Neural cell (in vitro differentiated cells): ENCODE measurements at regions not wholly inside any gene's neighbourhood (a gene's known extent, or its start where the extent isn't known, plus 50 kb on each side); places are given as distances from the start of the nearest gene placed in this dataset.

Experiments used
- H2AFZ ChIP-seq: fragments of 200-600, 300-800 bp; sonication (generic), shearing (Covaris generic); 2 replicates; pipeline ENCODE4 v1.6.0; 2014; ENCODE audit warnings: low read depth, mild to moderate bottlenecking, antibody characterized with exemption, low read length, moderate library complexity
- H3F3A ChIP-seq: fragments of 200-600 bp; shearing (Covaris generic); 2 replicates; pipeline ENCODE4 v1.6.1; 2016; ENCODE audit warnings: mild to moderate bottlenecking, moderate library complexity, mixed read lengths, antibody characterized with exemption, low read length; ENCODE audit not compliant: insufficient read depth, poor library complexity, severe bottlenecking
- H3K27ac ChIP-seq: fragments of 200-600, 300-800 bp; sonication (generic), shearing (Covaris generic); 2 replicates; pipeline ENCODE4 v1.5.1; 2014; ENCODE audit warnings: mild to moderate bottlenecking, low read length, moderate library complexity
- H3K27me3 ChIP-seq: fragments of 300-800, 200-600 bp; sonication (generic), shearing (Covaris generic); 2 replicates; pipeline ENCODE4 v1.6.0; 2014; ENCODE audit warnings: mild to moderate bottlenecking, low read depth, low read length, moderate library complexity; ENCODE audit not compliant: insufficient read depth
- H3K36me3 ChIP-seq: fragments of 300-800, 200-600 bp; sonication (generic), shearing (Covaris generic); 2 replicates; pipeline ENCODE4 v1.5.1; 2014; ENCODE audit warnings: mild to moderate bottlenecking, antibody characterized with exemption, low read length, moderate library complexity; ENCODE audit not compliant: insufficient read depth
- H3K4me2 ChIP-seq: fragments of 300-800, 200-600 bp; sonication (generic), shearing (Covaris generic); 2 replicates; pipeline ENCODE4 v1.6.0; 2014; ENCODE audit warnings: mild to moderate bottlenecking, low read length
- H3K4me3 ChIP-seq: fragments of 300-800, 200-600 bp; sonication (generic), shearing (Covaris generic); 2 replicates; pipeline ENCODE4 v1.5.1; 2014; ENCODE audit warnings: mild to moderate bottlenecking, low read length, moderate library complexity
- H3K79me2 ChIP-seq: fragments of 200-600 bp; shearing (Covaris generic); replicated peaks from 2 replicates; pipeline ENCODE4 v1.6.0; 2014; ENCODE audit warnings: mild to moderate bottlenecking, low read length, moderate library complexity; ENCODE audit not compliant: insufficient read depth
- H3K9ac ChIP-seq: fragments of 300-800, 200-600 bp; sonication (generic), shearing (Covaris generic); 2 replicates; pipeline ENCODE4 v1.6.1; 2016; ENCODE audit warnings: mild to moderate bottlenecking, low read length, mixed read lengths
- H3K9me2 ChIP-seq: fragments of 200-600 bp; shearing (Covaris generic); 2 replicates; pipeline ENCODE4 v1.6.1; 2016; ENCODE audit warnings: mild to moderate bottlenecking, low read length, mixed read lengths; ENCODE audit not compliant: insufficient read depth
- H3K9me3 ChIP-seq: fragments of 200-600, 300-800 bp; sonication (generic), shearing (Covaris generic); 2 replicates; pipeline ENCODE4 v1.6.1; 2016; ENCODE audit warnings: mild to moderate bottlenecking, mixed run types, low read length, moderate library complexity, mixed read lengths
- H4K20me1 ChIP-seq: fragments of 200-600 bp; shearing (Covaris generic); 2 replicates; pipeline ENCODE4 v1.6.1; 2016; ENCODE audit warnings: mild to moderate bottlenecking, mixed run types; ENCODE audit not compliant: insufficient read depth
- EP300 ChIP-seq: fragments of 450-650 bp; conservative IDR thresholded peaks from 2 replicates; pipeline ENCODE4 v1.6.1; 2014; ENCODE audit warnings: antibody characterized with exemption, mild to moderate bottlenecking, moderate library complexity; ENCODE audit not compliant: poor library complexity, severe bottlenecking
- EZH2 ChIP-seq: fragments of 200-600, 300-800 bp; shearing (Covaris generic), sonication (generic); IDR thresholded peaks from 2 replicates; pipeline ENCODE4 v1.6.1; 2014; ENCODE audit warnings: antibody characterized with exemption, low read length, borderline replicate concordance, mild to moderate bottlenecking; ENCODE audit not compliant: insufficient read depth, poor library complexity, severe bottlenecking
- MXI1 ChIP-seq: fragments of 450-650 bp; conservative IDR thresholded peaks from 2 replicates; pipeline ENCODE4 v1.6.1; 2014; ENCODE audit warnings: antibody characterized with exemption, mild to moderate bottlenecking; ENCODE audit not compliant: poor library complexity, severe bottlenecking
- POLR2AphosphoS5 ChIP-seq: IDR thresholded peaks from 2 replicates; pipeline ENCODE4 v1.6.1; 2012
- RAD21 ChIP-seq: fragments of 450-650 bp; conservative IDR thresholded peaks from 2 replicates; pipeline ENCODE4 v1.6.1; 2014; ENCODE audit warnings: antibody characterized with exemption, mild to moderate bottlenecking, moderate library complexity
- SMC3 ChIP-seq: fragments of 450-650 bp; conservative IDR thresholded peaks from 2 replicates; pipeline ENCODE4 v1.6.1; 2014; ENCODE audit warnings: antibody characterized with exemption, mild to moderate bottlenecking, moderate library complexity; ENCODE audit not compliant: poor library complexity
- TAF1 ChIP-seq: IDR thresholded peaks from 2 replicates; pipeline ENCODE4 v1.6.1; 2012; ENCODE audit warnings: low read depth
- TF ChIP-seq, protein P1 (sequence below): IDR thresholded peaks from 2 replicates; pipeline ENCODE4 v1.6.1; 2012; ENCODE audit warnings: borderline replicate concordance
- TF ChIP-seq, protein P2 (sequence below): fragments of 450-650 bp; IDR thresholded peaks from 2 replicates; pipeline ENCODE4 v1.5.1; 2014; ENCODE audit warnings: antibody characterized with exemption, mild to moderate bottlenecking, moderate library complexity; ENCODE audit not compliant: poor library complexity, severe bottlenecking

DNA sequence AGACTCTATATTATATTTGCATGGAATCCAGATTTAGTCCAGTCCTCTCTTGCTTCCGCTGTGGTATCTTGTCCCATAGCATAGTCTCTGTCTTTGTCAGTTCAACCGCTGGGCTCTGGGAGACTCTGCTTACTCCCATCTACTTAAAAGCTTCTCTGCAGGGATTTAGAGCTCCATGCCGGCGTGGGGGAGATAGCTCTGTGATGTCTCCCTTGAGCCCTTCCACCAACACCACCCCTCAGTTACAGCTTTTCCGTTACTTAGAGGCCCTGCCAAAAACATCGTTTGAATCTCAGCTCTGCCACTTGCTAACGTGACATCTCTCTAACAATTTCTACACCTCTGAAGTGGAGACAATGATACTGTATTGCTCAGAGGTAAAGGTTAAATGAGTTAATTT lies 306.1 kb upstream of the ZNF608 start:
- Histone ChIP-seq H2AFZ (no peak overlapping the region), H3K79me2 (no peaks in the 10 kb centered on the region), H3K36me3 (no peaks in the 10 kb centered on the region), H3K9ac (no peak overlapping the region), H3F3A (no peaks in the 10 kb centered on the region), H3K9me2 (no peaks in the 10 kb centered on the region), H3K4me2 (no peak overlapping the region), H4K20me1 (no peaks in the 10 kb centered on the region), H3K9me3 (no peaks in the 10 kb centered on the region), H3K27me3 (no peaks in the 10 kb centered on the region), H3K4me3 (no peak overlapping the region), H3K27ac (no peak overlapping the region)
- no peak for TF ChIP-seq TAF1
- TF ChIP-seq POLR2AphosphoS5 = no peak

DNA sequence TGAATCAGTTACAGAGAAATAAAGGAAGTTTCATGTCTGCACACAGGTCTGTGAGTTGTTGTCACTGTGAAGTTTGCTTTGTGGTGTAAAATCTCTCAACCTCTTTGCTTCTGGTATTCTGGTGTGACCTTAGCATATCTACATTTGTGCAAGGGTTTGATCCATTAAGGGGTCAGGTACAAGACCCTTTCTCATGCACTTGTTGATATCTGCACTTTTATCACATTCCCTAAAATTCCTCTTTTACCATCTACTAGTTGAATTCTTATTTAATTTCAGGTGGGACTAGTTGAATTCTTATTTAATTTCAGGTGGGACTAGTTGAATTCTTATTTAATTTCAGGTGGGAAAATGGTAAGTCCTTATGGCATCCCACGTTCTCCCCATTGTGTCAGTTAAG lies 306.7 kb upstream of the ZNF608 start:
- no peak overlapping the region for H3K27ac ChIP-seq
- no peaks in the 10 kb centered on the region for H3K36me3 ChIP-seq
- no peaks in the 10 kb centered on the region for H3F3A ChIP-seq
- no peaks in the 10 kb centered on the region for H3K9me2 ChIP-seq
- H3K4me2 ChIP-seq = no peak overlapping the region
- H3K9me3 ChIP-seq = no peaks in the 10 kb centered on the region
- no peaks in the 10 kb centered on the region for H3K79me2 ChIP-seq
- no peak overlapping the region for H3K4me3 ChIP-seq
- H2AFZ ChIP-seq = no peak overlapping the region
- TF ChIP-seq EZH2 (no peak), SMC3 (no peak), POLR2AphosphoS5 (no peak), TAF1 (no peak)
- TF ChIP-seq, protein P1, sequence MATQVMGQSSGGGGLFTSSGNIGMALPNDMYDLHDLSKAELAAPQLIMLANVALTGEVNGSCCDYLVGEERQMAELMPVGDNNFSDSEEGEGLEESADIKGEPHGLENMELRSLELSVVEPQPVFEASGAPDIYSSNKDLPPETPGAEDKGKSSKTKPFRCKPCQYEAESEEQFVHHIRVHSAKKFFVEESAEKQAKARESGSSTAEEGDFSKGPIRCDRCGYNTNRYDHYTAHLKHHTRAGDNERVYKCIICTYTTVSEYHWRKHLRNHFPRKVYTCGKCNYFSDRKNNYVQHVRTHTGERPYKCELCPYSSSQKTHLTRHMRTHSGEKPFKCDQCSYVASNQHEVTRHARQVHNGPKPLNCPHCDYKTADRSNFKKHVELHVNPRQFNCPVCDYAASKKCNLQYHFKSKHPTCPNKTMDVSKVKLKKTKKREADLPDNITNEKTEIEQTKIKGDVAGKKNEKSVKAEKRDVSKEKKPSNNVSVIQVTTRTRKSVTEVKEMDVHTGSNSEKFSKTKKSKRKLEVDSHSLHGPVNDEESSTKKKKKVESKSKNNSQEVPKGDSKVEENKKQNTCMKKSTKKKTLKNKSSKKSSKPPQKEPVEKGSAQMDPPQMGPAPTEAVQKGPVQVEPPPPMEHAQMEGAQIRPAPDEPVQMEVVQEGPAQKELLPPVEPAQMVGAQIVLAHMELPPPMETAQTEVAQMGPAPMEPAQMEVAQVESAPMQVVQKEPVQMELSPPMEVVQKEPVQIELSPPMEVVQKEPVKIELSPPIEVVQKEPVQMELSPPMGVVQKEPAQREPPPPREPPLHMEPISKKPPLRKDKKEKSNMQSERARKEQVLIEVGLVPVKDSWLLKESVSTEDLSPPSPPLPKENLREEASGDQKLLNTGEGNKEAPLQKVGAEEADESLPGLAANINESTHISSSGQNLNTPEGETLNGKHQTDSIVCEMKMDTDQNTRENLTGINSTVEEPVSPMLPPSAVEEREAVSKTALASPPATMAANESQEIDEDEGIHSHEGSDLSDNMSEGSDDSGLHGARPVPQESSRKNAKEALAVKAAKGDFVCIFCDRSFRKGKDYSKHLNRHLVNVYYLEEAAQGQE = no peak
- H3K27me3 ChIP-seq = no peaks in the 10 kb centered on the region
- no peak overlapping the region for H3K9ac ChIP-seq
- no peaks in the 10 kb centered on the region for H4K20me1 ChIP-seq

DNA sequence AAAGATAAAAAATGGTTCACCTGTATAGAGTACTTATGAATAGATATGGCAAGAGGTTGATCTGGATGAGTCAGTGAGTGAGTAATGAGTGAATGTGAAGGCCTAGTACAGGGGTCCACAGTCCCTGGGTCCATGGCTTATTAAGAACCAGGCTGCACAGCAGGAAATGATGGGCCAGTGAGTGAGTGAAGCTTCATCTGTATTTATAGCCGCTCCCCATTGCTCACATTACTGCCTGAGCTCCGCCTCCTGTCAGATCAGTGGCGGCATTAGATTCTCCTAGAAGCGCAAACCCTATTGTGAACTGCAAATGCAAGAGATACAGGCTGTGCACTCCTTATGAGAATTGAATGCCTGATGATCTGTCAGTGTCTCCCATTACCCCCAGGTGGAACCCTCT lies 307.7 kb upstream of the ZNF608 start:
- Histone ChIP-seq H3K27ac (no peak overlapping the region), H3F3A (no peaks in the 10 kb centered on the region), H3K9me2 (no peaks in the 10 kb centered on the region), H3K4me2 (no peak overlapping the region), H3K9me3 (no peaks in the 10 kb centered on the region), H3K4me3 (no peak overlapping the region), H3K36me3 (no peaks in the 10 kb centered on the region), H3K79me2 (no peaks in the 10 kb centered on the region), H2AFZ (no peak overlapping the region), H4K20me1 (no peaks in the 10 kb centered on the region), H3K27me3 (no peaks in the 10 kb centered on the region), H3K9ac (no peak overlapping the region)
- peak; percentile 58 for TF ChIP-seq POLR2AphosphoS5
- peak; percentile 28 for TF ChIP-seq SMC3
- TF ChIP-seq RAD21 = peak; percentile 28
- no peak for TF ChIP-seq TAF1
- TF ChIP-seq, protein P2, sequence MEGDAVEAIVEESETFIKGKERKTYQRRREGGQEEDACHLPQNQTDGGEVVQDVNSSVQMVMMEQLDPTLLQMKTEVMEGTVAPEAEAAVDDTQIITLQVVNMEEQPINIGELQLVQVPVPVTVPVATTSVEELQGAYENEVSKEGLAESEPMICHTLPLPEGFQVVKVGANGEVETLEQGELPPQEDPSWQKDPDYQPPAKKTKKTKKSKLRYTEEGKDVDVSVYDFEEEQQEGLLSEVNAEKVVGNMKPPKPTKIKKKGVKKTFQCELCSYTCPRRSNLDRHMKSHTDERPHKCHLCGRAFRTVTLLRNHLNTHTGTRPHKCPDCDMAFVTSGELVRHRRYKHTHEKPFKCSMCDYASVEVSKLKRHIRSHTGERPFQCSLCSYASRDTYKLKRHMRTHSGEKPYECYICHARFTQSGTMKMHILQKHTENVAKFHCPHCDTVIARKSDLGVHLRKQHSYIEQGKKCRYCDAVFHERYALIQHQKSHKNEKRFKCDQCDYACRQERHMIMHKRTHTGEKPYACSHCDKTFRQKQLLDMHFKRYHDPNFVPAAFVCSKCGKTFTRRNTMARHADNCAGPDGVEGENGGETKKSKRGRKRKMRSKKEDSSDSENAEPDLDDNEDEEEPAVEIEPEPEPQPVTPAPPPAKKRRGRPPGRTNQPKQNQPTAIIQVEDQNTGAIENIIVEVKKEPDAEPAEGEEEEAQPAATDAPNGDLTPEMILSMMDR = no peak
- TF ChIP-seq, protein P1 = no peak
- TF ChIP-seq MXI1 = no peak
- no peak for TF ChIP-seq EP300
